ENCODE measurements at regions not wholly inside any gene's neighbourhood (a gene's known extent, or its start where the extent isn't known, plus 50 kb on each side); places are given as distances from the start of the nearest gene placed in this dataset.
"Not testable (repeated sequence)": the region's sequence is repeated elsewhere in the genome, so short reads cannot be mapped to it uniquely, and the experiment has no call there.

DNA sequence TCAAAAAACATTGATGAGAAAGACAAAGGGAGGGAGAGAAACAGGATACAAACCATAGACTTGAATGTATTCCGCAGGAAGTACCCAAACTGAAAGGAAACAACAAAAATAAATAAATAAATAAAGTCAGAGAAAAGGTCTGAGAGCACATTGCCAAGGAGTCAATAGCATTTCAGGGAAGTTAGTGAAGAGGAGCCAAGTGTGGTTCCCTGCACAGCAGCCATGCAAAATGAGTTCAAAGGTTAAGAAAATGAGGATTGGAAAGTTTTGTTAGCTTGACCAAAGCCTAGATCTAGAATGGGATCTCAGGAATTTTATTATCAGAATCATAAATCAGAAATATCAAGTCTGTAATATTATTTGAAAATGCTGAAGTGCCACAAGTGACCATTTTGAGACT is 700.0 kb downstream of the MAFB start:
- no peak for DNase-seq (ENCODE audit: low read depth in 2 of 2)

DNA sequence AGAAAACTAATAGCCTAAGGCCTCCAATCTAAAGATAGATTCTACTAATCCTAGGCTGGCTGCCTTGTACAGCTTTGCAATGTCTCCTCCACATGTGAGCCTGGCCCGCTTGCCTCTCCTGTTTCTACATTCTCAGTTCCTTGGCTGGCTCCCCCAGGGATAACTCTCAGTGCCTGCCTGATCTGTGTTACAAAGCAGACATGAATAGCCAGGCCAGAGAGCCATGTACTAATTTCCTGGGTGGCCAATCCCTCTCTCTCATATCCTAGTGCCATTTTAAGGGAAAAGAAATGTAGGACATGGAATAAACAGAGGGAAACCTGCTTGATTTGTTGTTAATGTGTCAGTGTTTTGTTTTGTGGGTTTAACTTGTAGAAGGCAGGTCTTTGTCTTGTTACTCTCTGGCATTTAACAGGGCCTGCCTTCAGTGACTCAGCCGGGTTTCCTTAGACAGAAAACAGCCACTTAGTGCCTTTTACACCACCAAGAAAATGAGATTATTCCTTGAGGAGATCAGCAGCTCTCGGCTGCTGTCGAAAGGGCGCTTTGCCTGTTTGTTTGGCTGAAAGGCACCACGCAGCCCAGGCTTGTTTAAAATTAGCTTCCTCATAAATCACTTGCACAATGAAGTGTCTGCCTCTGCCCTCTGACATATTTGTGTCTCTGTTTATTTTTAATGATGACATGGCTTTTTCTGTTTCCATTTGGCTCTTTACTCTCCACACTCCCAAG is 702.7 kb downstream of the MAFB start:
- DNase-seq (ENCODE audit: low read depth in 2 of 2): no peak

GRCh38 chr20:39985271-39985827 is 703.7 kb downstream of the MAFB start:
- DNase-seq (ENCODE audit: low read depth in 2 of 2): no peak

- DNase-seq (ENCODE audit: low read depth in 2 of 2): no peak
Observed at GRCh38 chr20:39983655-39984054, 705.4 kb downstream of the MAFB start.

DNA sequence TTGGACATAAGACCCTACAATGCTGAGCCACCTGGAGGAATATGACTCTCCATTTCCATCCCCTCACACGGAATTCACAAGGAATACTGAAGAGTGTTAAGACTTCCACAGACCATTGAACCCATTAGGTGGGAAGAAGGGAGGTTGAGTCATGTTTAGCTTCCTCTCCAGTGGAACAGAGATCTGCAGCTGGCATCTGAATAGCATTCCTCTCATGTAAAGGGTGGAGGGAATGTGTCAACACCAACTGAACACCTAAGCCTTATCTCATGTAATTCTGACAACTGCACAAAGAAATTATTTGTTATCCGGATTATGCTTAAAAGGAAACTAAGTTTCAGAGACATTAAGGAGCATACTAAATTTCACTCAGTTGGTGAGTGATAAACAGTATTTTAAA is 705.9 kb downstream of the MAFB start:
- no peak for DNase-seq (ENCODE audit: low read depth in 2 of 2)

DNA sequence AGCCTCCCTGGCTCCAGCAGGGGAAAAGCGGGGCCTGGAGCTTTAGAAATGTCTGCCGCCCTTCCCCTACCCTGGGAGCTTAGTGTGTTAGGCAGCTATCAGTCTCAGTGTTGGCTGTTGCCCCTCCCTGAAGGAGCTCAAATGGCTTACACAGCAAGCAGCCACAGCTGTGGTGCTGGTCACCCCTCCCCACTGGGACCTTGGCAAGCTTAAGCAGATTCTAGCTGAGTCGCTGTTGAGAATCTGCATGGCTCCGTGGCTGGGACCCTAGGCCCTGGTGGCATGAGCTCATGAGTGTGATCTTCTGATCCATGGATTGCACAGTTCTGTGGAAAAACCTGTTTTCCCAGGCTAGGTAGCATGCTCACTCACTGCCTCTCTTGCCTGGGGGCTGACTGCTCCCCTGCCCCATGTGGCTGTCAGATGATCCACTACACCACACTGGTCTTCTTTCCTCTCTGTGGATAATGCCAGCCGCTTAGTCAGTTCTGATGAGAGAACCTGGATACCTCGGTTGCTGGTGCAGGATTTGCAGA is 714.0 kb downstream of the MAFB start:
- no peak for DNase-seq (ENCODE audit: low read depth in 2 of 2)

DNA sequence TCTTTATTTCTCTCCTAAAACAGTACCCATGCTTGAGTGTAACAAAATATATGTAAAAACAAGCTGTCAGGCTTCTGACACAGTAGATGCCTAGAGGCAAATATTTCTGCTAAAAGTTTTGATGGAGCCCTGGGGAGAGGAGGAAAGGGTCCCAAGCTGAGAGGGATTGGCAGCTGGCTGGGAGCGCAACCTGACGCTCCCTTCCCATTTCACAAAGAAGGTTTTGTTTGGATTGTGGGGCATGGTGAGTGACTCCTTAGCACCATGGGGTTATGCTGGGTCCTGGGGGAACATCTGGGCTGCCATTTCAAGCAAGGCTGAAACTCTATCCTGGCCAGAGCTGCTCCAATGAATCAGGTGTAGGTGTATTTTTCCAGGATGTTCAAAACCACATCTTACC is 720.5 kb downstream of the MAFB start:
- no peak for DNase-seq (ENCODE audit: low read depth in 2 of 2)

DNA sequence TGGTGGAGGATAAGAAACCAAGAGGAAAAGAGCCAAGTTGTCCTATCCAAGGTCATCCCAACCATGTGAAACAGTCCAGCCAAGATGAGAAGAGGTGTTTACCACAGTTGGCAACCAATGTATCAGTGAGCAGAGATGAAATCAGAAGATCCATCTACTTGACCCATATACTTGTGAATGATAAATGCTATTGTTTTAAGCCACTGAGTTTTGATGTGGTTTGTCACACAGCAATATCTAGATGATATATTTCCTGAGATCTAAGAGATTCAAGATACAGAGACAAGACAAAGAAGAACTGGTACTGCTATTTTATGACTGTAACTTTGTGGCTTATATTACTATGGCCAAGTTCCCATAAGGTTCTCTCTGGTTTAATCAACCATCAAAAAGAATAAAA is 721.2 kb downstream of the MAFB start:
- no peak for DNase-seq (ENCODE audit: low read depth in 2 of 2)

- DNase-seq (ENCODE audit: low read depth in 2 of 2): no peak
Observed at GRCh38 chr20:39961637-39962244, 727.3 kb downstream of the MAFB start.

GRCh38 chr20:39960522-39961428 is 728.3 kb downstream of the MAFB start:
- no peak for DNase-seq (ENCODE audit: low read depth in 2 of 2)

- not testable (repeated sequence) for DNase-seq (ENCODE audit: low read depth in 2 of 2)
Observed at GRCh38 chr20:39957911-39958310, 731.1 kb downstream of the MAFB start.

DNA sequence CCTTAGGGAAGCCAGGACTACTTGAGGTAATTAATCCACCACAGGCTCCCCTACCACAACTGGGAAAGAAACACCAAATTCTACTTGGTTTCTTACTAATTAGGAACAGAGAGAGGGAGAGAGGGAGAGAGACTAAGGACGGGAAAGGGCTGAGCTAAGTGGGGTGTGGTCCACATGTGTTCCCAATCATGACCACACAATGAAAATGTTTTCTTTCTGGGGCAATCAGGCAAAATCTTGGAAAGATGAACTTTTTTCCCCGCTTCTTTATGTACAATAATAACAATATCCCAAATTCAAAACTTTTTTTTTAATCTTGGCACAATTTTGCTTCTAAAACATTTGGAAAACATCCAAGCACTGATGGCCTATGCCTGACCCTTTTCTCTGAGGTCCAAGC is 734.4 kb downstream of the MAFB start:
- no peak for DNase-seq (ENCODE audit: low read depth in 2 of 2)

- no peak for DNase-seq (ENCODE audit: low read depth in 2 of 2)
Observed at GRCh38 chr20:39946931-39947330, 742.1 kb downstream of the MAFB start.

GRCh38 chr20:39946053-39946810 is 742.8 kb downstream of the MAFB start:
- DNase-seq (ENCODE audit: low read depth in 2 of 2): no peak

DNA sequence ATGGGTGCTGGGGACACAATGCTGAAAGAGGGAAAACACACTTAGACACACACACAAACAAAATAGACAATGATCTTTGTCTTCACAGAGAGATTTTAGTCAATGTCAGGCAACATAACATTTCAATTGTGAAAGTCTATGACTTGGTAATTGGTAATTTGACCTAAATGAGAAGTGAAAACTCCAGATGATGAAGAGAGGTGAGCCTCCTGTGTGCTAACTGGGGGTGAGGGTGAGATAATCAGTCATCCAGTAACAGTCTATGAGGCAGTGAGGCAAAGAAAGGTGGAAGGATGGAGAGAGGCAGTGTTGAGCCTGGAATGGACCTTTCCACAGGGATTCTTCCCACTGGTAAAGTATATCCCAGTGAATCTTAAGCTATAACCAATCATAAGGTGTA is 744.2 kb downstream of the MAFB start:
- no peak for DNase-seq (ENCODE audit: low read depth in 2 of 2)

DNA sequence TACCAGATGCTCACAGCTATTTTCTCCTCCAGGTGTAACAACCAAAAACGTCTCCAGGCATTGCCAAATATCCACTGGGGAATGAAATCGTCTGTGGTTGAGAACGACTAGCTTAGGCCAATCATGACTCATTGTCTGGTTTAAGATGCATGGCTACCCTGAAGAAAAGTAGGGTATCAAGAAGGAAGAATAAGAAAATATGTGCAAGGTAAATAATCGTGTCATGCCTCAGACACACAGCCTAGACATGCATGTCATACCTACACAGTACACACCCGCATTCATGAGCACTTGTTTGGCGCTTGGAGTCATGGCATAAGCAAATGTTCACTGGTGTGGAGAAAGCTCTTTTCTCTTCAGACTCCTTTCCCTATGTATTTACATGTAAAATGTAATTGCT is 745.7 kb downstream of the MAFB start:
- no peak for DNase-seq (ENCODE audit: low read depth in 2 of 2)

GRCh38 chr20:39941245-39941644 is 747.8 kb downstream of the MAFB start:
- DNase-seq (ENCODE audit: low read depth in 2 of 2): no peak

DNA sequence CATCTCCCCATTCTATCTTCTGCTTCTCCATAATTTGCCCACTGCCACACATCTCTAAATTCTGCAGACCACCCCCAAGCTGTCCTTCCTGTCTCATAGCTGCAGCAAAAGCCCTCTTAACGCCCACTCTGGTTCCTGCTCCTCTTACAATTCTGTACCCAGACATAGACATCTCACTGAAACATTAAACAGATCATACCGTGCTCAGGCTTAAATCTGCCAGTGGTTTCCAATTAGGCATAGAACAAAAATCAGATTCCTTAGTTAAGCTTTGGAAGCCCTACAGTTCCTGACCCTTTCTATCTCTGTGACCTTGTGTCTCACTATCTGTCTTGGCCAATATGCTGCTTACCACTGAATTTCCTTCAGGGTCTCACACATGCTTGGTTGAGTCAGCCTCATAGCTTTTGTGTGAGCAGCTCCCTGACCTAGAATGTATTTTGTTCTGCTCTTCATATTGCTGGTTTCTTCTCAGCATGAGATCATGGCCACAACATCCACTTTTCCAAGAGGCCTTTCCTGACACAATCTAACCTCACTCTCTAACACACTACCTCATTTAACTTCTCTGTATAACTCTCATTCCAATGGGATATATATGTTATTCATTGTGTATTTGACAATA is 749.7 kb downstream of the MAFB start:
- no peak for DNase-seq (ENCODE audit: low read depth in 2 of 2)

- no peak for DNase-seq (ENCODE audit: low read depth in 2 of 2)
Observed at GRCh38 chr20:39936401-39936800, 752.6 kb downstream of the MAFB start.

DNA sequence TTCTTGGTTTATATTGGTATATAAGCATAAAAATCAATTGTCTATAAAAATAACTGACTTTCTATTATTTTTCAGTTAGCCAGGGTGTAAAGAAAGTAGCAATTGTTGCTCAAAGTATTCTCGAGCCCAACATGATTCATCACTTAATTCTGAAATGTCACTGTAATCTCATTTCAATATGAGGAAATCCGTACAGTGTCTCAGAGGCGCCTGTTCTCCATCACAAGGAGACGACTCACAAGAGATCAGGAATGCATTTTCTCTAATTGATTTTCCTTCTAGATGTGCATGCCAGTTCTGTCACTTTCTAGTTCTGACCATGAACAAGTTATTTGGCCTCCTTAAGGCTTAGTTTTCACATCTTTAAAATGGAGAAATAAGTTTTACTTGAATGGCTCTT is 753.1 kb downstream of the MAFB start:
- no peak for DNase-seq (ENCODE audit: low read depth in 2 of 2)

DNA sequence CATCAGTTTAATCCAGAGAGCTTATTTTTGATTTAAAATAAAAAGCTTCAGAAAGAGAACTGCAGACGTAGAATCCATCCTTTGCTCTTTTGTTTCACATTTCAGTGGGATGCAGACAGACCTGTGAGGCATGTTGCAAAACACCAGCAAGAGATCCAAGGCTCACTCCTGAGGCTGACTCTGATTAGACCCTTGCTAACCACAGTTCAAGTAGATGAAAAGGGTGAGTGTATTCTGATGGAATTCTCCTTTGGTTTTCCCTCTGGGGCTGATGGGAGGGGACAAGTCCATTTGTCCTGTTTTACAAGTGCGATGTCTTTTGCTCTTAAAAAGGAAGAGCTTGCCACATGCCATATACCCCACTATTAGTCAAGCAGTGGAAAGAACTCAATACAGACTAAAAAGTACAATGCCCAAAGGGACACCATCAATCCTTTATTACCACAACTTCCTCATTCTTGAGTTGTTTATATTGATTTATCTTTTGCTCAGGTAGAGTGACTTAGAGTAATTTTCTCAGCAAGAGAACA is 772.7 kb downstream of the MAFB start:
- no peak for DNase-seq (ENCODE audit: low read depth in 2 of 2)
